ENCODE measurements at regions not wholly inside any gene's neighbourhood (a gene's known extent, or its start where the extent isn't known, plus 50 kb on each side); places are given as distances from the start of the nearest gene placed in this dataset.

DNA sequence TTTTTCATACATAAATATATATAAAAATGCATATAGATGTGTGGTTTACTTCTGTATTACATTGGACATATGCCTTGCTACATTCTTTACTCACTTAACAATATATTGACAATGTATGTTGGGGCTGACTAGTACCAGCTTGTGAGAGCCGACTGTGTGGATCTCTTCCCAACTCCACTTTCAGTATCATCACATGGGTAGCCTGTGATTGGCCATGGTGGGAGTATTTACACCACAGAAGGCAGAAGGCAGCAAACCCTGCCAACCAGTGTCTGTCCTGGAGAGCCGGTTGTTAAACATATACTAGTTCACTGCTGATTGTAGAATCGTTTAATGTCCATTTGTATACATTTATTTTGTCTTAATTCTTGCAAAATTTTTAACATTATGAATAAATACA, 638.7 kb downstream of the DHX35 start:
- Histone ChIP-seq H3K27ac (no peak overlapping the region), H3K4me3 (no peak overlapping the region), H3K4me1 (ENCODE audit: insufficient read depth) (no peaks in the 10 kb centered on the region), H3K27me3 (no peaks in the 10 kb centered on the region), H3K36me3 (no peaks in the 10 kb centered on the region), H3K9me3 (no peaks in the 10 kb centered on the region)
- intact Hi-C loops (cut with DNase I): no loop called here
- TF ChIP-seq POLR2A (IDR thresholded peaks at IDR 0.05): no peak
- TF ChIP-seq EP300 (IDR thresholded peaks at IDR 0.05): no peak
- TF ChIP-seq, protein P1, sequence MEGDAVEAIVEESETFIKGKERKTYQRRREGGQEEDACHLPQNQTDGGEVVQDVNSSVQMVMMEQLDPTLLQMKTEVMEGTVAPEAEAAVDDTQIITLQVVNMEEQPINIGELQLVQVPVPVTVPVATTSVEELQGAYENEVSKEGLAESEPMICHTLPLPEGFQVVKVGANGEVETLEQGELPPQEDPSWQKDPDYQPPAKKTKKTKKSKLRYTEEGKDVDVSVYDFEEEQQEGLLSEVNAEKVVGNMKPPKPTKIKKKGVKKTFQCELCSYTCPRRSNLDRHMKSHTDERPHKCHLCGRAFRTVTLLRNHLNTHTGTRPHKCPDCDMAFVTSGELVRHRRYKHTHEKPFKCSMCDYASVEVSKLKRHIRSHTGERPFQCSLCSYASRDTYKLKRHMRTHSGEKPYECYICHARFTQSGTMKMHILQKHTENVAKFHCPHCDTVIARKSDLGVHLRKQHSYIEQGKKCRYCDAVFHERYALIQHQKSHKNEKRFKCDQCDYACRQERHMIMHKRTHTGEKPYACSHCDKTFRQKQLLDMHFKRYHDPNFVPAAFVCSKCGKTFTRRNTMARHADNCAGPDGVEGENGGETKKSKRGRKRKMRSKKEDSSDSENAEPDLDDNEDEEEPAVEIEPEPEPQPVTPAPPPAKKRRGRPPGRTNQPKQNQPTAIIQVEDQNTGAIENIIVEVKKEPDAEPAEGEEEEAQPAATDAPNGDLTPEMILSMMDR (IDR thresholded peaks at IDR 0.05): no peak
- no peak for DNase-seq
- 65 to 79% (median 75%) methylated on average over 3 of the region's 3 CpGs for WGBS, 3 donors

DNA sequence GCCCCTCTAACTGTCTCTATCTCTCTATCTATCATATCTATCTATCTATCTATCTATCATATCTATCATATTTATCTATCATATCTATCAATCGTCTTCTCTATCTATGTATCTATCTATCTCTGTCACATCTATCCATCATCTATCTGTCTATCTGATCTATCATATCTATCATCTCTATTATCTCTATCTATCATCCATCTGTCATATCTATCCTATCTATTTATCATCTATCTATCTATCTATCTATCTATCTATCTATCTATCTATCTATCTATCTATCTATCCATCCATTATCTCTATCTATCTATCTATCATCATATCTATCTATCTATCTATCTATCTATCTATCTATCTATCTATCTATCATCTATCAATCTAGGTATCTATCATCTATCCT, 638.0 kb downstream of the DHX35 start:
- H3K27ac ChIP-seq: no peak overlapping the region
- intact Hi-C loops (cut with DNase I): no loop called here
- no peaks in the 10 kb centered on the region for H3K27me3 ChIP-seq
- TF ChIP-seq POLR2A (IDR thresholded peaks at IDR 0.05): no peak
- TF ChIP-seq, protein P1 (IDR thresholded peaks at IDR 0.05): no peak
- no peak for TF ChIP-seq EP300 (IDR thresholded peaks at IDR 0.05)
- H3K4me3 ChIP-seq: no peak overlapping the region
- H3K4me1 ChIP-seq (ENCODE audit: insufficient read depth): no peaks in the 10 kb centered on the region
- H3K9me3 ChIP-seq: no peaks in the 10 kb centered on the region
- 66 to 74% (median 73%) methylated on average over 1 of the region's 1 CpG for WGBS, 3 donors
- no peaks in the 10 kb centered on the region for H3K36me3 ChIP-seq
- DNase-seq: no peak

DNA sequence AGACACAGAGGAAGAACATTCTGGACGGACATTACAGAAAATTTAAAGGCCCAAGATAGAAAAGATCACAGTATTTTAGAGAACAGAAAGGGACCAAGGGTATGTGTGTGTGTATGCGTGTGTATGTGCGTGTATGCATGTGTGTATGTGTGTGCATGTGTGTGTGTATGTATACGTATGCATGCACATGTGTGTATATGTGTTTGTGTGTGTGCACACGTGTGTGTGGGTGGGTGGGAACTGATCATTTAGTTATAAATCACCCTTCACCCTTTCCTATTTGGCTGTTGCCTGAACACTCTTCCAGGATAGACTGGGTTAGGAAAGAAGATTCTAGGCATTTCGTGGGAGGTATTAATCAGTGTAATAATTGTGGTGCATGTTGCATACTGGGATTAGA, 634.4 kb downstream of the DHX35 start:
- TF ChIP-seq, protein P1 (IDR thresholded peaks at IDR 0.05): no peak
- TF ChIP-seq POLR2A (IDR thresholded peaks at IDR 0.05) (no peak), EP300 (IDR thresholded peaks at IDR 0.05) (no peak)
- no peak overlapping the region for H3K27ac ChIP-seq
- H3K27me3 ChIP-seq: no peaks in the 10 kb centered on the region
- DNase-seq: no peak
- no peaks in the 10 kb centered on the region for H3K4me1 ChIP-seq (ENCODE audit: insufficient read depth)
- intact Hi-C loops (cut with DNase I): no loop called here
- H3K4me3 ChIP-seq: no peak overlapping the region
- H3K9me3 ChIP-seq: no peaks in the 10 kb centered on the region
- 70 to 87% (median 78%) methylated on average over 5 to 6 of the region's 6 CpGs for WGBS, 3 donors
- no peaks in the 10 kb centered on the region for H3K36me3 ChIP-seq

DNA sequence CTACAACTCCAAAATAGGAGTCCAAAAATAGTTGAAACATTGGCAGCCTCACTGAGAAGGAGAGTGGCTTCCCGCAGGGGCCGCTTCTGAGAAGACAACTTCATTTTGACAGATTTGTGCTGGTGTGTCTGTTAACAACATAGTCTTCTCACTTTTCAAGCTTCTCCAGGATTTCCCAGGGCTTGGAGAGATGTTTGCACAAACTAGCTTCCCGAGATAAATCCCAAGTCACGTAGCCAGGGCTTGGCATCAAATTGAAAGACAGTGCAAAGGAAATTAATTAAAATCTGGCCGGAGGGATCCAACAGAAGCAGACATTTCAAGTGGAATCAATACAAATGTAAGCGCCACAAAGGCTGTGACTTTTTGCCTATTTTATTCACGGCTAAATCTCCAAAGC, 630.2 kb downstream of the DHX35 start:
- WGBS, 3 donors: 38 to 51% (median 45%) methylated on average over 7 of the region's 7 CpGs
- intact Hi-C loops (cut with DNase I): no loop called here
- no peaks in the 10 kb centered on the region for H3K36me3 ChIP-seq
- no peaks in the 10 kb centered on the region for H3K9me3 ChIP-seq
- no peaks in the 10 kb centered on the region for H3K4me1 ChIP-seq (ENCODE audit: insufficient read depth)
- TF ChIP-seq EP300 (IDR thresholded peaks at IDR 0.05) (no peak), POLR2A (IDR thresholded peaks at IDR 0.05) (no peak)
- TF ChIP-seq, protein P1 (IDR thresholded peaks at IDR 0.05): no peak
- no peak overlapping the region for H3K27ac ChIP-seq
- H3K4me3 ChIP-seq: no peak overlapping the region
- H3K27me3 ChIP-seq: no peaks in the 10 kb centered on the region
- DNase-seq: no peak

All from ovary (tissue), 7 donors.